ENCODE measurements at regions not wholly inside any gene's neighbourhood (a gene's known extent, or its start where the extent isn't known, plus 50 kb on each side); places are given as distances from the start of the nearest gene placed in this dataset.

GRCh38 chr3:87837076-87837475 is 221.7 kb downstream of the CGGBP1 start:
- ATAC-seq (no peak), DNase-seq (no peak)
- 42 to 44% methylated on average over 1 of the region's 1 CpG for WGBS, 2 donors
- no peaks in the 10 kb centered on the region for H3K9me3 ChIP-seq
- TF ChIP-seq, protein P1, sequence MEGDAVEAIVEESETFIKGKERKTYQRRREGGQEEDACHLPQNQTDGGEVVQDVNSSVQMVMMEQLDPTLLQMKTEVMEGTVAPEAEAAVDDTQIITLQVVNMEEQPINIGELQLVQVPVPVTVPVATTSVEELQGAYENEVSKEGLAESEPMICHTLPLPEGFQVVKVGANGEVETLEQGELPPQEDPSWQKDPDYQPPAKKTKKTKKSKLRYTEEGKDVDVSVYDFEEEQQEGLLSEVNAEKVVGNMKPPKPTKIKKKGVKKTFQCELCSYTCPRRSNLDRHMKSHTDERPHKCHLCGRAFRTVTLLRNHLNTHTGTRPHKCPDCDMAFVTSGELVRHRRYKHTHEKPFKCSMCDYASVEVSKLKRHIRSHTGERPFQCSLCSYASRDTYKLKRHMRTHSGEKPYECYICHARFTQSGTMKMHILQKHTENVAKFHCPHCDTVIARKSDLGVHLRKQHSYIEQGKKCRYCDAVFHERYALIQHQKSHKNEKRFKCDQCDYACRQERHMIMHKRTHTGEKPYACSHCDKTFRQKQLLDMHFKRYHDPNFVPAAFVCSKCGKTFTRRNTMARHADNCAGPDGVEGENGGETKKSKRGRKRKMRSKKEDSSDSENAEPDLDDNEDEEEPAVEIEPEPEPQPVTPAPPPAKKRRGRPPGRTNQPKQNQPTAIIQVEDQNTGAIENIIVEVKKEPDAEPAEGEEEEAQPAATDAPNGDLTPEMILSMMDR (IDR thresholded peaks at IDR 0.05) = no peak
- TF ChIP-seq POLR2A (IDR thresholded peaks at IDR 0.05) = no peak
- no peaks in the 10 kb centered on the region for H3K27me3 ChIP-seq
- no peak overlapping the region for H3K4me3 ChIP-seq
- intact Hi-C loops (cut with DNase I) = no loop called here
- peaks cover 16% of the 10 kb centered on the region for H3K4me1 ChIP-seq
- H3K36me3 ChIP-seq (replicated peaks in 1 of 2; ENCODE audit: insufficient read depth in 1 of 2, low read depth in 2 of 2) = no peaks in the 10 kb centered on the region
- H3K27ac ChIP-seq = no peak overlapping the region

- TF ChIP-seq, protein P1 (IDR thresholded peaks at IDR 0.05) = no peak
- no peak for TF ChIP-seq POLR2A (IDR thresholded peaks at IDR 0.05)
- Histone ChIP-seq H3K9me3 (no peaks in the 10 kb centered on the region), H3K4me3 (no peak overlapping the region), H3K4me1 (peaks cover 16% of the 10 kb centered on the region), H3K36me3 (replicated peaks in 1 of 2; ENCODE audit: insufficient read depth in 1 of 2, low read depth in 2 of 2) (no peaks in the 10 kb centered on the region), H3K27me3 (no peaks in the 10 kb centered on the region), H3K27ac (no peak overlapping the region)
- WGBS, 2 donors = 85 to 87% methylated on average over 1 of the region's 1 CpG
- DNase-seq = no peak
- ATAC-seq = no peak
- intact Hi-C loops (cut with DNase I) = no loop called here
These were observed 222.8 kb downstream of the CGGBP1 start for GRCh38 chr3:87836026-87836425.

GRCh38 chr3:87835236-87835635 is 223.6 kb downstream of the CGGBP1 start:
- H3K27ac ChIP-seq = no peak overlapping the region
- no peaks in the 10 kb centered on the region for H3K27me3 ChIP-seq
- no peak for TF ChIP-seq POLR2A (IDR thresholded peaks at IDR 0.05)
- TF ChIP-seq, protein P1 (IDR thresholded peaks at IDR 0.05) = no peak
- intact Hi-C loops (cut with DNase I) = no loop called here
- H3K36me3 ChIP-seq (replicated peaks in 1 of 2; ENCODE audit: insufficient read depth in 1 of 2, low read depth in 2 of 2) = no peaks in the 10 kb centered on the region
- peaks cover 16% of the 10 kb centered on the region for H3K4me1 ChIP-seq
- ATAC-seq (no peak), DNase-seq (no peak)
- WGBS, 2 donors = 87 to 96% methylated on average over 4 of the region's 4 CpGs
- no peak overlapping the region for H3K4me3 ChIP-seq
- no peaks in the 10 kb centered on the region for H3K9me3 ChIP-seq

DNA sequence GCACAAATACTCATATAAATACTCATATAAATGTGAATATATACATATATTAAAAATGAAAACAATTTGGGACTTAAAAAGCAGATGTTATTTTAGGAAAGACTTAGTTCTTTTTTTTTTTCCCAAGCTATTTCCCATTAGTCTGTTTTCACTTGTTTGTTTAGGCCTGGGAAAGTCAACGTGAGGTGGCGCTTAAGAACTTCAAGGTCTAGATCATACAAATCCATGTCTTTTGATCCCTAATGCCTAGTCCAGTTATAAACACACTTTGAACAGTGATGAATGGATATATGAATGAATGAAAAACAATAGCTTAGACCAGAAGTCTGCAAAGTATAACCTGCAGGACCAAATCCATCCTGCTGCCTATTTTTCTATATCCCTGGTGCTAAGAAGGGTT is 224.5 kb downstream of the CGGBP1 start:
- Histone ChIP-seq H3K4me3 (no peak overlapping the region), H3K4me1 (peaks cover 16% of the 10 kb centered on the region), H3K27ac (no peak overlapping the region), H3K36me3 (replicated peaks in 1 of 2; ENCODE audit: insufficient read depth in 1 of 2, low read depth in 2 of 2) (no peaks in the 10 kb centered on the region), H3K27me3 (no peaks in the 10 kb centered on the region), H3K9me3 (no peaks in the 10 kb centered on the region)
- DNase-seq (peak in 2 of 4 donors; percentile 16 to 43), ATAC-seq (no peak)
- intact Hi-C loops (cut with DNase I) = no loop called here
- TF ChIP-seq, protein P1 (IDR thresholded peaks at IDR 0.05) = no peak
- TF ChIP-seq POLR2A (IDR thresholded peaks at IDR 0.05) = no peak
- 10 to 26% methylated on average over 2 of the region's 2 CpGs for WGBS, 2 donors

DNA sequence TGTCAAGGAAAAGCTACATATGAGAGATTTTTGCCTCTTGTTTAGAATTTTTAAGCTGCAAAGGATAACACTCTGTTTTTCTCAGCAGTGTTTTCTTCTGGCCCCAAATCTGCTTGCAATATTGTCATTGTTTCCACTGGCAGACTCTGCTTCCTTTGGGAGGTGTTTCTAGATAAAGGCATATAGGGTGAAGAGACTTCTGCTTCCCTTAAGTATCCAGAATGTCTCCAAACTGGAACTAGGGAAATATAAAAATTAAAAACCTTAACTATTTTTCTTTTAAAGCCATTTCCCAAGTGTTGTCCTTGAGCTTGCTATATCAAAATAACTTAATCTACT is 225.8 kb downstream of the CGGBP1 start:
- TF ChIP-seq, protein P1 (IDR thresholded peaks at IDR 0.05) = no peak
- no peak for TF ChIP-seq POLR2A (IDR thresholded peaks at IDR 0.05)
- intact Hi-C loops (cut with DNase I) = no loop called here
- no peaks in the 10 kb centered on the region for H3K27me3 ChIP-seq
- no peaks in the 10 kb centered on the region for H3K9me3 ChIP-seq
- DNase-seq (no peak), ATAC-seq (peak; percentile 35)
- H3K4me3 ChIP-seq = no peak overlapping the region
- H3K36me3 ChIP-seq (replicated peaks in 1 of 2; ENCODE audit: insufficient read depth in 1 of 2, low read depth in 2 of 2) = no peaks in the 10 kb centered on the region
- peak overlapping the region in 3 of 4 donors; percentile 19 to 65 (median 39) for H3K27ac ChIP-seq
- H3K4me1 ChIP-seq = peaks cover 16% of the 10 kb centered on the region

Measured in body of pancreas (tissue), 4 donors.